NCI-H2081 treated with DMSO at 0.1 percent for 48 hours (cell line): ENCODE measurements at regions not wholly inside any gene's neighbourhood (a gene's known extent, or its start where the extent isn't known, plus 50 kb on each side); places are given as distances from the start of the nearest gene placed in this dataset.

Experiments used
- DNase-seq: peaks from one replicate; lab custom pipeline; 2025; lab: John Stamatoyannopoulos, UW

DNA sequence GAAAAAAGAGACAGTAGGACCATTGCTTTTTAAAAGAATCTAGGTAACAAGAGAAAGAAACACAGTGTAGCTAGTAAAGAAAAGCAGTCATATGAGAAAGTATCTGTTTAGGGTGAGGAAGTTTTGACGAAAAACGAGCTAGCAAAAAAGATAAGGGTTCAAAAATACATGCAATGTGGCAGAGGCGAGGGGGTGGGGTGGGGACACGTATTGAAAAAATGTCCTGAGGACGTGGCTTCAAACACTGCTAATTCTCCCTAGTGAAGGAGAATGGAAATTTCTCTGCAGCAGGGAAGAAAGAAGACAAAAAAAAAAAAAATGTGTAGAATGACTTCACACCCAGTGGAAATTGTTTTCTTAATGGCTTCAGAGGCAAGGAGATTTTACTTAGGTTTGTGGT, 856.4 kb upstream of the INTU start:
- DNase-seq: no peak

DNA sequence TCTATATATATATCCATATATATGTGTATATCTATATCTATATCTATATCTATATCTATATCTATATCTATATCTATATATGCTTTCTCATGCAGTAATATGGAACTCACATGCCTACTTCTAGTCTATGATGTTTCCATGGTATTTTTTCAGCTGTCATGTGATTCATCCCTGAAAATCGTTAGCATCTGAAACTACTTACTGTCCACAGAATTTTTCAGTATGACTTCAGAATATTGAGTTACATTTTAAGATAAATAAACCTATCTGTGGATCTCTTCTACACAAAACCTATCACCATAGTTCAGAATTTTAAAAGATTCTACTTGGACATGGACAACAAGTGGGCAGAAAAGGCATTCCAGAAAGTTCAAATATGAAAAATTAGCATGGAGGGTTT, 855.1 kb upstream of the INTU start:
- DNase-seq: no peak

- DNase-seq: no peak
Measured at GRCh38 chr4:126778348-126778747, 854.4 kb upstream of the INTU start.

- DNase-seq: no peak
Measured at GRCh38 chr4:126779001-126779400, 853.8 kb upstream of the INTU start.

GRCh38 chr4:126779436-126780166, 853.2 kb upstream of the INTU start:
- DNase-seq: no peak

DNA sequence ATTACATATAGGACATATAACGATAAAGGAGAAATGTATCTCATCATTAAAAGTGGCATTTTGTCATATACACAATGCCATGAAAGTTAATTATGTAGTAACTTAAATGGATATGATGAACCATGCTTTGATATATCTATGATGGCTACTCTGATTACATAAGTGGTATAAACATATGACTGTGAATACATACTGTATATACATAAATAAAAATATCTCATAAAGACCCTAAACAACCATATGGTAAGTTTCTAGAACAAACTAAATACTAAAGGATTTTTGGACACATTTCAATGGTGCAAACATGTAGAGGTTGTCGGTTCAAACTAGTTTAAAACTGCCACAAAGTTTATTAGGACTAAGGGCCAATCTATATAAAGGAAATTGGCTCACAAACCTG, 849.6 kb upstream of the INTU start:
- no peak for DNase-seq

DNA sequence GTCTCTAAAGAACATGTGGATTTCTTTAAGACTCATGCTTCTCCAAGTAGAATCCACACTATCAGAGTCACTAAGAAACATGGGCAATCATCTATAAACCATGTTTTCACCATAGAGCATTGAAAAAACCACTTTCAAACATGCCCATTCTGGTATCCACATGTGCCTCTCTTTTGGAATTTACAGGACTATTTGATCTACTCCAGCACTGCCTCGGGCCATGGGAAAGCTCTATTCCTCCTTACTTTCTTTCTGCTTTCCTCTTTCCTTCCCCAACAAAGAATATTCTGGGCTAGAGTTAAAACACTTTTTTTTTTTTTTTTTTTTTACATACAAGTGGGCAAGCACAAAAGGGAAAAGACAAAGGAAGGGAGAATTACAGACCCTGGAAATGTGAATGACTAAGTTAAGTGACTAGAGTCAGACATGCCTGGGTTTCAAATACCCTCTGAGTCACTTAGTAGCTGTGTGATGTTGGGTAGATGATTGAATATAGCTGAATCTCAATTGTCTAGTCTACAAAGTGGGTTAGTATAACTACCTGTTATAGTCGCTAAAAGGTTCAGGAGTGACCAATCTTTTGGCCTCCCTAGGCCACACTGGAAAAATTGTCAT, 847.7 kb upstream of the INTU start:
- no peak for DNase-seq

- DNase-seq: no peak
Measured at GRCh38 chr4:126790633-126791032, 842.1 kb upstream of the INTU start.

DNA sequence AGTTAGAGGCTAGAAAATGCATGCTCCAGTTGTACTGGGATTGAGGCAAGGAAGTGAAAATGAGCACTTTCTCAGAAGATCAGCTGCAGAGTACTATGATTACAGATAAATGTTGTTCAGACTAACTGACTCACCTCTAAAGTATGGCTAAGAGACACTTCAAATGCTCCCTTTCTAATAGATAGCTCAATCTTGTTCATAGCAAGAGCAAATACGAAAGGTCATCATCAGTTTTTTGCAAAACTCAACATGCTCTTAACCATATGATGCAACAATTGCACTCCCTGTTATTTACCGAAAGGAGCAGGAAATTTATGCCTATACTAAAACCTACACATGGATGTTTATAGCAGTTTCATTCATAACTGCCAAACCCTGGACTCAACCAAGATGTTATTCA, 838.4 kb upstream of the INTU start:
- no peak for DNase-seq

GRCh38 chr4:126798214-126798613, 834.5 kb upstream of the INTU start:
- DNase-seq: no peak

DNA sequence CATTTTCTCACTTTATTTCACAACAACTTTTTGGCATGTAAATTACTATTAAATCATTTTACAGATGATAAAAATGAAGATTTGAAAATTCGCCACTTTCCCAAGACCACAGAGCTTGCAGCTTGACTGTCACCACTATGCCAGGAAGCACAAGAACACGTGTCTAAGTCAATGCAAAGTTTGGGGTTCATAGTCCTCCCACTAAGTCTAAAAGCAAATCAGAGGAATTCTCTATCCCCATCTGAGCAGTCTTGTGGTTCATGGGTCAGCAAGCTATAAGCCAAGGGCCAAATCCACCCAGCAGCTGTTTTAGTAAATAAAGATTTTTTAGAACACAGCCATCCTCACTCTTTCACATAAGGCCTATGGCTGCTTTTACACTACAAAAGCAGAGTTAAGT, 833.3 kb upstream of the INTU start:
- DNase-seq: no peak

DNA sequence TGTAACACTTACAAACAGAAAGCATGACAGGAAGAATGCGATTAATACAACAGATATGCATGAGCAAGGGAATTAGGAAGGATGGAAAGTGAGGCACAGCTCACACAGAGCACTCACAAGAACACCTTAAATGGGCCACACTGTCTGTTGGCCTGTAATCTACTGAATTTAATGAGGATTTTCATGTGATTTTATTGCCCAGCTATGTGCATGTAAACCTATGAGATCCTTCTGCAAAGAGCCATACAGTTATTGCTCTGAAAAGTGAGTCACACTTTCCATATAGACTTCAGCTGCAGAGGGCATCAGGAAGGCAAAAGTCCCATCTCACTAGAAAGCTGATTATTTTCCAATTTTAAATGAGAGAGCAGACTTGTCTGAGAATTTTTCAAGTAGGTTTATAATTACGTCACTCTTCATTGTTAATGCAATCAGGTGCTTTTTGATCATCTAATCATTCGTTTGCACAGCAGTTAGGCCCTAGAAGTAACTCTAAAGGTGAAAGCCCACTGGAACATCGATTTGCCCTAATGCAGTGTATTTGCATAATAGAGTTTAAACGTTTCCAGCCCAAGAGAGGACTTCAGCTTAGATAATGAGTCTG, 832.7 kb upstream of the INTU start:
- no peak for DNase-seq

DNA sequence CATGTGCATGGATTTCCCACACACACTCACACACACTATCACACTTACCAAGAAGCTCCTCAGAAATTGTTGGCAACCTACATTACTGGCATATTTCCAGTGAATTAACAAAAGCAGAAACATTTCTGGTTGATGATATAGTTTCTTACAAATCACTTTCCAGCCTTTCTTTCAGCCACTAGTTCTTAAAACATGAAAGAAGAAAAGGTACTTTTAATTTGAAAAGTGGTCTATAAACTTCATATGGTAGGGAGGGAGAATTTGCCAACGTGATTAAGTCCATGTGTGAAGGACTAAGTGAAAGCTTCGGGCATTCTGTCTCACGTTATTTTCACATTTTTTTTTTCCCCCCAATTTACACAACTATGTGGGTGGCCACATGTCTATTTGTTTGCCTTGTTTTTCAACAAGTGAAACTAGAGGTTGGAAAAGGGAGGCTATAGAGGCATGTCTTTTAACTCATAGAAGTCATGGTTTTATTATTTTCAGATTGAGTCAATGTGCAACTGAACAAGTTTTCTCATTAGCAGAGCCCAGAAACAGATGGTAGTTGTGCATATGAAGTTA, 832.1 kb upstream of the INTU start:
- DNase-seq: no peak

GRCh38 chr4:126807132-126807531, 825.6 kb upstream of the INTU start:
- DNase-seq: no peak

GRCh38 chr4:126812076-126812475, 820.7 kb upstream of the INTU start:
- no peak for DNase-seq

- no peak for DNase-seq
Measured at GRCh38 chr4:126820631-126821030, 812.1 kb upstream of the INTU start.

DNA sequence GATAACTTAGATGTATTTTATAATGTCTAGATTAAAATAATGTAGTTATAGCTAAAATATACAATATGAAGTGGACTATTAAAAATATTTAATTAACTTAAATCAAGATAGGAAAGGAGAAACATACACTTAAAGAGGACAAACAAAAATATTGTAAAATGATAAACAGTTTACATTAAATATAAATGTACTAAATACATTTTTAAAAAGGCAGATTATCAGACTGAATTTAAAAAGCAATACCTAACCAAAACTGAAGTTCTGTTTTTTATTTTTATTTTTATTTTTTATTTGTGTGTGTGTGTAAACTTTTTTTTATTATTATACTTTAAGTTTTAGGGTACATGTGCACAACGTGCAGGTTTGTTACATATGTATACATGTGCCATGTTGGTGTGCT, 811.6 kb upstream of the INTU start:
- DNase-seq: no peak

GRCh38 chr4:126825083-126825482, 807.7 kb upstream of the INTU start:
- no peak for DNase-seq

- DNase-seq: no peak
Measured at GRCh38 chr4:126827669-126828068, 805.1 kb upstream of the INTU start.

DNA sequence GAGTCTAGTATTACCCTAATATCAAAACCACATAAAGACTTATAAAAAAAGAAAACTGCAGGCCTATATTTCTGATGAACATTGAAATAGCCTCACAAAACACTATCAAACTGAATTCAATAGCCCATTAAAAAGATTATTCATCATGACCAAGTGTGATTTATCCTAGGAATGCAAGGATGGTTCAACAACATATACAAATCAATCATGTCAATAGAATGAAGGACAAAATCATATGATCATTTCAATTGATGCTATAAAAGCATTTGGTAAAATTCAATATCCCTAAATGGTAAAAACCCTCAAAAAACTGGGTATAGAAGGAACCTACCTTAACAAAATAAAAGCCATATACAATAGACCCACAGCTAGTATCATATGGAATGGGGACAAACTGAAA, 797.9 kb upstream of the INTU start:
- DNase-seq: no peak

DNA sequence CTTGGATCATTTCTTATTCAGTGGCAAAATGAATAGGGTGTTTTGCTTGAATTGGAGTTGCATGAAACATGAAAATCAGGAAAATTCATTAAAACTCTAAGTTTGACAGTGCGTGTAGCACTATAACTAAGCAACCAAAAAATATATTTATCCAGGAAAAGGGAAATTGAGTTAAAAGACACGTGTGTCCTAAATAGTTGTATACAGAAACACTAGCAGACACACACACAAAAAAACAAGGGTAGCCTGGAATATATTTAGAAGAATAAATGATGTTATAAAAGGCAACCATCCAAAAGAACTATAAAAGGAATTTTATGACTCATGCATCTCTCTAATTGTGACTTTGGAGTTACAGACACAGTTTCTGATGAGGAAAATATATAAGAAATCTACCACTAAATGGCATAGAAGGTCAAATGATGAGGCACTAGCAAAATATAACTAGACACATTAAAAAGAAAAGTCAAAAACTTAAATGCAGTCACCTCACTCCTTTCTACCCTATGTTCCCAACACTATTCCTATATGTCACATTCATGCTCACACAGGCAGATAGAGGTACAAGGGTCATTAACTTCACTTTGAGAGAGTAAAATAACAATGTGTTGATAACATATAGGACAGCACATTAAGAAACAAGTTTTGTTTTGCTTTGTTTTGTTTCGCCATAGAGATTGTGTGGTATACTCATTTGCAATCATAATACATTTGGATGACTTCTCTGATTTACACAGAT, 793.6 kb upstream of the INTU start:
- no peak for DNase-seq

DNA sequence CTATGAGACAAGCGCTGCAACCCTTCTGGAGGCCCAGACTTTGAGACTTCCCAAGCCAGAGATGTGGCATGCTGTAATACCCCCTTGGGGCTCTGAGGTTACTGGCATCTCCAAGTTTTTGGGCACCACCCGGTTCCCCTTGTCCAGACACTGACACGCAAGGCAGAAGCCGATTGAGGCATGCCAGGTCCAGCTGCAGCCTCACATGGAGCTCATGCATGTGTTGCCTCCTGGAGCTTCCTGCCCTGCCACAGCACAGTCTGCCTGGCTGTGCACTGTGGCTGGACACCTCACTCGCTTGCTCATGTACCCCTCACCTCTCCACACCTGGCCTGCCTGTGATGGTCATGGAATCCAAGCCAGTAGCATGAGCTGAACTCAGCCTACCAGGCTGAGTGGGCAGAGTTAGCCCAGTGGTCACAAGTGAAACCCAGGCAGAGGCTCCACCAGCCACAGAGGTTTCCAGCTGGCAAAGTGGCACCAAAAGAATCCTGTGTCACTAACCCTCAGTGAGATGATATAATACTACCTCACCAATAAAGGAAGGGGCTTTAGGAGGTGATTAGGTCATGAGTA, 789.2 kb upstream of the INTU start:
- DNase-seq: no peak
